ENCODE measurements at regions not wholly inside any gene's neighbourhood (a gene's known extent, or its start where the extent isn't known, plus 50 kb on each side); places are given as distances from the start of the nearest gene placed in this dataset.

DNA sequence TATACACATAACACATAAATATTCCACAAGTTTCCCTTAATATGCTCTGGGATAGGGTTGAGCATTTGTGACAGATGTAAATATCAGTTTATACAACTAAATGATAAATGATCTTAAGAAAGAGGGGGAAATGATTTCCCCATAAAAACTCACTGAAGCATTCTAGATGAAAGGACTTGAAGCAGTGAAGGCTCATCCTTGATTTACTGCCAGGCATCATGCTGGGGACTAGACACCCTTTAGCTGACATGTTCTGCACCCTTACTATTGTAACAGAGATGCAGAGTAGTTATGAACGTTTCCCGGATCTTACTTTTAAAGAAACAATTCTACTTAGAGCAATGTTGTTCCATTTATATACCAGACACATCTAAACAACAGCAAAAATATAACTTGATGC is 235.8 kb downstream of the PTGER3 start:
- Mint-ChIP-seq H3K4me1 (peaks cover 3% of the 10 kb centered on the region), H3K27me3 (ENCODE audit: insufficient read depth, low read depth) (peaks cover 3% of the 10 kb centered on the region), H3K36me3 (no peaks in the 10 kb centered on the region), H3K4me3 (no peak overlapping the region), H3K27ac (no peak overlapping the region), H3K9me3 (no peaks in the 10 kb centered on the region)
- Histone ChIP-seq H4K20me1 (ENCODE audit: low read depth) (no peaks in the 10 kb centered on the region), H3K4me1 (no peaks in the 10 kb centered on the region), H2AFZ (replicated peaks) (no peak overlapping the region), H3K27me3 (no peaks in the 10 kb centered on the region), H3K79me2 (ENCODE audit: low read depth) (no peaks in the 10 kb centered on the region), H3K9me3 (ENCODE audit: low read depth) (no peaks in the 10 kb centered on the region), H3K36me3 (no peaks in the 10 kb centered on the region), H3K27ac (no peak overlapping the region), H3K9ac (no peak overlapping the region), H3K4me2 (no peak overlapping the region), H3F3A (ENCODE audit: low read depth) (no peaks in the 10 kb centered on the region), H3K4me3 (no peak overlapping the region)
- DNase-seq (ENCODE audit: low spot score), result no peak
- TF ChIP-seq EZH2phosphoT487 (IDR thresholded peaks at IDR 0.05), result no peak
- TF ChIP-seq, protein P1, sequence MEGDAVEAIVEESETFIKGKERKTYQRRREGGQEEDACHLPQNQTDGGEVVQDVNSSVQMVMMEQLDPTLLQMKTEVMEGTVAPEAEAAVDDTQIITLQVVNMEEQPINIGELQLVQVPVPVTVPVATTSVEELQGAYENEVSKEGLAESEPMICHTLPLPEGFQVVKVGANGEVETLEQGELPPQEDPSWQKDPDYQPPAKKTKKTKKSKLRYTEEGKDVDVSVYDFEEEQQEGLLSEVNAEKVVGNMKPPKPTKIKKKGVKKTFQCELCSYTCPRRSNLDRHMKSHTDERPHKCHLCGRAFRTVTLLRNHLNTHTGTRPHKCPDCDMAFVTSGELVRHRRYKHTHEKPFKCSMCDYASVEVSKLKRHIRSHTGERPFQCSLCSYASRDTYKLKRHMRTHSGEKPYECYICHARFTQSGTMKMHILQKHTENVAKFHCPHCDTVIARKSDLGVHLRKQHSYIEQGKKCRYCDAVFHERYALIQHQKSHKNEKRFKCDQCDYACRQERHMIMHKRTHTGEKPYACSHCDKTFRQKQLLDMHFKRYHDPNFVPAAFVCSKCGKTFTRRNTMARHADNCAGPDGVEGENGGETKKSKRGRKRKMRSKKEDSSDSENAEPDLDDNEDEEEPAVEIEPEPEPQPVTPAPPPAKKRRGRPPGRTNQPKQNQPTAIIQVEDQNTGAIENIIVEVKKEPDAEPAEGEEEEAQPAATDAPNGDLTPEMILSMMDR (IDR thresholded peaks at IDR 0.05), result no peak
- TF ChIP-seq EZH2 (IDR thresholded peaks at IDR 0.05), result no peak

DNA sequence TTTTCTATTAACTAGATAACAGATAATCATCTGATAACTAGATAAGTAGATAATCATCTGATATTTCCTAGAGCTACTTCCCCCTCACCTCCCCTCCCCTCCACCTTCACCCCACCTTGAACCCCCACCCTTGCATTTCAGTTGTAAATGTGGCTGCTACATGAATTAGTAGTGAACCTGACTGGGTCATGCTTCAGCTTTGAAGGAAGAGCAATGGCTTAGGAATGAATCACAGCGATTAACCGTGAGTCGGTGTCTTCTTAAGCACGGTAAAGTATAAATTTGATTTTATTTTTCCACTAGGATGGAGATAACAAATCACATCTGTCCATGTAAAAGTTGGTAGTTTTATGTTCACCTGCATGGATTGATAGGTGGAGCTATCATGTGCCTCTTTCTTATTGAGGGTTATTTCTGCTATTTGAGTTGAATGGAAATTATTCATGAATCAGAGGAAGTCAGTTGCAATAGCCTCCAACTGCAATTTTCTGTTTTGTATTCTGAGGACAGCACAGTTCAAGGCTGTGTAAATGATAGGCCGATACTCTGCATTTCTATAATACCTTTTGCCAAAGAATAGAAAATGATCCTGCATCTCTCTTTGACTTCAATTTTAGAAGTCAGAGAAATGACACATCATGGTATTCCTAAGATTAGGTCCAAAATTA is 235.0 kb downstream of the PTGER3 start:
- DNase-seq (ENCODE audit: low spot score), result no peak
- Histone ChIP-seq H3K4me3 (no peak overlapping the region), H4K20me1 (ENCODE audit: low read depth) (no peaks in the 10 kb centered on the region), H3K36me3 (no peaks in the 10 kb centered on the region), H3K9ac (no peak overlapping the region), H3K4me1 (no peaks in the 10 kb centered on the region), H3K9me3 (ENCODE audit: low read depth) (no peaks in the 10 kb centered on the region), H3K4me2 (no peak overlapping the region), H2AFZ (replicated peaks) (no peak overlapping the region), H3K27ac (no peak overlapping the region), H3K79me2 (ENCODE audit: low read depth) (no peaks in the 10 kb centered on the region), H3F3A (ENCODE audit: low read depth) (no peaks in the 10 kb centered on the region), H3K27me3 (no peaks in the 10 kb centered on the region)
- H3K9me3 Mint-ChIP-seq, result no peaks in the 10 kb centered on the region
- no peak overlapping the region for H3K4me3 Mint-ChIP-seq
- no peak overlapping the region for H3K27ac Mint-ChIP-seq
- TF ChIP-seq, protein P1 (IDR thresholded peaks at IDR 0.05), result no peak
- no peak for TF ChIP-seq EZH2 (IDR thresholded peaks at IDR 0.05)
- TF ChIP-seq EZH2phosphoT487 (IDR thresholded peaks at IDR 0.05), result no peak
- peaks cover 3% of the 10 kb centered on the region for H3K27me3 Mint-ChIP-seq (ENCODE audit: insufficient read depth, low read depth)
- peaks cover 3% of the 10 kb centered on the region for H3K4me1 Mint-ChIP-seq
- H3K36me3 Mint-ChIP-seq, result no peaks in the 10 kb centered on the region

DNA sequence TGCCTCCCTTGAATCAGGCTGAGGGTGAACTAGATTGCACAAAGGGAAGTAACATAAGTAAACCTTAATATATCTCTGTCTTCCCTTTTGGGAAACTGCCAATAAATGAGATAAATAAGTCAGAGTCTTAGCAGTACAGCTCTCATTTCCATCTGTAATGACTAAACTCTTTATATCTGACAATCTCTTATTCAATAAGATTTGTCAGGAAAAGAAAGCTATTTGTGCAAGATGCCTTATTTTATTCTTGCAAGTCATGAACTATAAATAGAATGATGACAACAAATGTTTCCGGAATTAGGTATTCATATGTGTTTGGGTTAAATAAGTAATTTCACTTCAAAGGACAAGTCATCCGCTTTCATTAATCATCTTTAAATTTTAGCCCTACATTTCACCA is 229.2 kb downstream of the PTGER3 start:
- Mint-ChIP-seq H3K36me3 (no peaks in the 10 kb centered on the region), H3K9me3 (no peaks in the 10 kb centered on the region), H3K27me3 (ENCODE audit: insufficient read depth, low read depth) (peaks cover 3% of the 10 kb centered on the region), H3K4me3 (no peak overlapping the region), H3K4me1 (no peaks in the 10 kb centered on the region), H3K27ac (no peak overlapping the region)
- Histone ChIP-seq H3K9me3 (ENCODE audit: low read depth) (no peaks in the 10 kb centered on the region), H2AFZ (replicated peaks) (no peak overlapping the region), H4K20me1 (ENCODE audit: low read depth) (no peaks in the 10 kb centered on the region), H3K4me3 (no peak overlapping the region), H3K79me2 (ENCODE audit: low read depth) (no peaks in the 10 kb centered on the region), H3F3A (ENCODE audit: low read depth) (no peaks in the 10 kb centered on the region), H3K36me3 (no peaks in the 10 kb centered on the region), H3K27me3 (no peaks in the 10 kb centered on the region), H3K27ac (no peak overlapping the region), H3K9ac (no peak overlapping the region), H3K4me2 (no peak overlapping the region), H3K4me1 (no peaks in the 10 kb centered on the region)
- TF ChIP-seq, protein P1 (IDR thresholded peaks at IDR 0.05), result no peak
- TF ChIP-seq EZH2phosphoT487 (IDR thresholded peaks at IDR 0.05) (no peak), EZH2 (IDR thresholded peaks at IDR 0.05) (no peak)
- no peak for DNase-seq (ENCODE audit: low spot score)
